Bronchial epithelial cell (primary cell): ENCODE measurements at regions not wholly inside any gene's neighbourhood (a gene's known extent, or its start where the extent isn't known, plus 50 kb on each side); places are given as distances from the start of the nearest gene placed in this dataset.

Source experiments
- DNase-seq: peaks from one replicate; pipeline ENCODE4 v3.0.0-alpha.2; 2010; ENCODE audit warnings: low read depth
- FAIRE-seq: peaks from 2 replicates; lab custom pipeline; 2011; peaks lifted over from hg19 to GRCh38; lab: Jason Lieb, UNC
- H3K27me3 ChIP-seq: 2 replicates; pipeline ENCODE4 v1.5.1; 2011; ENCODE audit warnings: low read length; ENCODE audit not compliant: control insufficient read depth, insufficient read depth
- H3K36me3 ChIP-seq: 2 replicates; pipeline ENCODE4 v1.5.1; 2011; ENCODE audit warnings: low read length; ENCODE audit not compliant: control insufficient read depth, insufficient read depth
- H3K4me3 ChIP-seq: 2 replicates; pipeline ENCODE4 v1.5.1; 2011; ENCODE audit warnings: mild to moderate bottlenecking, low read depth, low read length, control low read depth
- TF ChIP-seq, protein P1 (sequence below): IDR thresholded peaks from 2 replicates; pipeline ENCODE4 v1.5.1; 2011; ENCODE audit warnings: mild to moderate bottlenecking, moderate library complexity, low read length, control low read depth, inconsistent platforms; ENCODE audit not compliant: insufficient read depth, severe bottlenecking

DNA sequence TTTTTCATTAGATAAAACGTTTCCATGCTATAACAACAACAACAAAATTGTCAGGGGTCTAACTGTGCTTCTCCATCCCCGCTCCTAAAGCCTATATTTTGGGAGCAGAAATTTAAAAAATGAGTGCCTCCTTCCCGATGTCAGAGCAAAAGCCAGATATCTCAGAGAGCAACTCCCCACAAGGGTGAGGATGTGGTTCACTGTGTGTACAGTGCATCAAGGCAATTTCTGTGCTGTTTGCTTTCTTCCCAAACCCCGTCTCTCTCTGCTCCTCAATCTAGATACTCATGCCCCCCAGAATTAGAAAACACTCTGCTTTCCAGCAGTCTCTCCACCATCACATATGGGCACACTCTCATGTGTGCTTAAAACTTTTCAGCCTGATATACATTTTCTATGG lies 76.7 kb upstream of the MBNL1 start:
- no peak for DNase-seq
- FAIRE-seq, result no peak
- H3K4me3 ChIP-seq, result no peak overlapping the region
- no peaks in the 10 kb centered on the region for H3K27me3 ChIP-seq
- no peaks in the 10 kb centered on the region for H3K36me3 ChIP-seq
- TF ChIP-seq, protein P1, sequence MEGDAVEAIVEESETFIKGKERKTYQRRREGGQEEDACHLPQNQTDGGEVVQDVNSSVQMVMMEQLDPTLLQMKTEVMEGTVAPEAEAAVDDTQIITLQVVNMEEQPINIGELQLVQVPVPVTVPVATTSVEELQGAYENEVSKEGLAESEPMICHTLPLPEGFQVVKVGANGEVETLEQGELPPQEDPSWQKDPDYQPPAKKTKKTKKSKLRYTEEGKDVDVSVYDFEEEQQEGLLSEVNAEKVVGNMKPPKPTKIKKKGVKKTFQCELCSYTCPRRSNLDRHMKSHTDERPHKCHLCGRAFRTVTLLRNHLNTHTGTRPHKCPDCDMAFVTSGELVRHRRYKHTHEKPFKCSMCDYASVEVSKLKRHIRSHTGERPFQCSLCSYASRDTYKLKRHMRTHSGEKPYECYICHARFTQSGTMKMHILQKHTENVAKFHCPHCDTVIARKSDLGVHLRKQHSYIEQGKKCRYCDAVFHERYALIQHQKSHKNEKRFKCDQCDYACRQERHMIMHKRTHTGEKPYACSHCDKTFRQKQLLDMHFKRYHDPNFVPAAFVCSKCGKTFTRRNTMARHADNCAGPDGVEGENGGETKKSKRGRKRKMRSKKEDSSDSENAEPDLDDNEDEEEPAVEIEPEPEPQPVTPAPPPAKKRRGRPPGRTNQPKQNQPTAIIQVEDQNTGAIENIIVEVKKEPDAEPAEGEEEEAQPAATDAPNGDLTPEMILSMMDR, result no peak

DNA sequence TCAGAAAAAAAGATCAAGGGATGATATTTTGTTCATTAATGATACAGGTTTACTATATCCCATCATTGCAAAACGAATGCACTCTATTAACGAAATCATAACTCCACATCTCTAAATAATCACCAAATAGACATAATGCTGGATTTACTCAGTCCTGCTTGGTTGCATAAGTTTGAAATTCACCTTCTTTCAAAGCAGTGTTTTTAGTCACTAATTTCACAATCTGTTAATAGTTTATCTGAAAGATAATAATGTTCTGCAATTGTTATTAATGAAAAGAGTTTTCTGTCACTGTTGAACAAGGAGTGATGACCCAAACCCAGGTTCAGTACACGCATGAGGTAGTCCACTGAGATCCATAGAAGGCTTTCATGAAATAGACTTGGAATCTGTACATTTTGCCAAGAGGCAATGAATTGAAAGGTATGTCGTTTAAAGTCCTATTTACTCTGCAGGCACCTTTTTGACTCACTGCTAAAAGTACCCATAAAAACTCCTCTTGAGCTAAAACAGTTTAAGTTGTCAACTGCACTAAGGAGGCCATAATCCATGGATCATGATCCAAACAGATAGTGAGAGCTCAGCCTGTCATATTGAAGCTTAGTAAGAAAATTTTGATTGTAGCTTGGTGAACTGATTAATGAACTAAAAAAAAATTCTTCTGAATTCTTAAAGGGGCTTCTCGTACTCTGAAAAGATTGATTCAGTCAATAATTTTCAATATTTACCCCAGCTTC lies 75.6 kb upstream of the MBNL1 start:
- H3K27me3 ChIP-seq, result no peaks in the 10 kb centered on the region
- FAIRE-seq (no peak), DNase-seq (no peak)
- H3K36me3 ChIP-seq, result no peaks in the 10 kb centered on the region
- H3K4me3 ChIP-seq, result no peak overlapping the region
- TF ChIP-seq, protein P1, result no peak

DNA sequence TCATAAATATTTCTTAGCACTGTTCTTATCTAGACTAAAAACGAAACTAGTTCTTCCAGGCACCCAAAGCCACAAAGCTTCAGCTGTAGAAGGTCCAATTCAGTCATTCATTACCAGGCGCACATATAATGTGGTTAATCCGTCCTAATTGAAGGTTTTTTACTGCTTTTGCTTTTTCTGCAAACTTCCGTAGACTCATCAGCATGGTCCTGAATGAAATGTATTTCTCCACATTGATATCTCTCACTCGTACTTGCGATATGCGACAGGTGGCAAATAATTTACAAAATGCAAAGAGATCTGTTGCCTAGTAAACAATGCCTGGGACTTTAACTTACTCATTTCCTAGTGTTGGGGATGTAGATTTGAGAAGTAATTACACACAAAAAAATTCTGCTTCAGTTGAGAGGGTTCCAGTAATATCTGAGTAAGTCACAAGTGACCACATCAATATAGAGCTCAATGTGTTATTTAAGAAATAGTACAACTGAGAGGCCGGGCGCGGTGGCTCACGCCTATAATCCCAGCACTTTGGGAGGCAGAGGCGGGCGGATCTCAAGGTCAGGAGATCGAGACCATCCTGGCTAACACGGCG lies 75.0 kb upstream of the MBNL1 start:
- no peak for DNase-seq
- Histone ChIP-seq H3K4me3 (no peak overlapping the region), H3K27me3 (no peaks in the 10 kb centered on the region), H3K36me3 (no peaks in the 10 kb centered on the region)
- TF ChIP-seq, protein P1, result no peak
- FAIRE-seq, result no peak

DNA sequence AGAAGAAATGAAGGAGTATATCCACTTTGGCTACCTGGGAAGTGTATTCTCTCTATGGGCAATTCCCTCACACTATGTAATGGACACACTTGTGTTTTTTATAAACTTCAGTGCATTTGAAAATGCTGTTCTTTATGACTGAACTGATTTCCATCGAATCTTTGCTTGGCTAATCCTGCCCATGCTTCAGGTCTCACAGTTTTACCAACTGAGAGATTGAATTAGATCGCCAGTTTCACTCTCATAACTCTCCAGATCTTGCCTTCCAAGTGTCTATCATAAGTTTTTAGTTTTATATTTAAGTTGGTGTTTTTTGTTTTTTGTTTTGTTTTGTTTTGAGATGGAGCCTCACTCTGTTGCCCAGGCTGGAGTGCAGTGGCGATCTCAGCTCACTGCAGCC lies 73.5 kb upstream of the MBNL1 start:
- no peak for FAIRE-seq
- Histone ChIP-seq H3K4me3 (no peak overlapping the region), H3K27me3 (no peaks in the 10 kb centered on the region), H3K36me3 (no peaks in the 10 kb centered on the region)
- no peak for DNase-seq
- TF ChIP-seq, protein P1, result no peak

DNA sequence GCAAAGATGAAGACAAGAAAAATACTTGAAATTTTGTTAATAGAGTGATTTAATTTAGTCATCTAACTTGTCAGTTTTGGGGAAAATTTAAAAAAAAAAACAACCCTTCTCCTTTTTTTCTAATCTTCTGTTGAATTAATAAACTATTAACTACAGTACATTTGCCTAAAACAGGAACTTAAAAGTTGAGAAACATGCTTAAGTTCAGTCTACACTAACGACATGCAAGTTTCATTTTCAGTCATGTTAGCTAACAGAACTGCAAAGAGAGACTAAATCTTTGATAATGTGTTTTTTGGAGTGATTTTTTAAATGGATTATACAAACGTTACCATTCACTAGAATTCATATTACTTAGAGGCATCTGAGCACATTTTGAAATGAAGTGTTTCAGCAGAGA lies 71.9 kb upstream of the MBNL1 start:
- H3K27me3 ChIP-seq, result no peaks in the 10 kb centered on the region
- no peaks in the 10 kb centered on the region for H3K36me3 ChIP-seq
- DNase-seq, result no peak
- no peak for FAIRE-seq
- no peak overlapping the region for H3K4me3 ChIP-seq
- TF ChIP-seq, protein P1, result no peak
